GM21447 (cell line): ENCODE measurements at regions not wholly inside any gene's neighbourhood (a gene's known extent, or its start where the extent isn't known, plus 50 kb on each side); places are given as distances from the start of the nearest gene placed in this dataset.

ENCODE experiments used
- ATAC-seq: cut with Tn5 transposase; IDR thresholded peaks from one replicate; pipeline ENCODE4 v1.9.1; 2021; ENCODE audit not compliant: unreplicated experiment

DNA sequence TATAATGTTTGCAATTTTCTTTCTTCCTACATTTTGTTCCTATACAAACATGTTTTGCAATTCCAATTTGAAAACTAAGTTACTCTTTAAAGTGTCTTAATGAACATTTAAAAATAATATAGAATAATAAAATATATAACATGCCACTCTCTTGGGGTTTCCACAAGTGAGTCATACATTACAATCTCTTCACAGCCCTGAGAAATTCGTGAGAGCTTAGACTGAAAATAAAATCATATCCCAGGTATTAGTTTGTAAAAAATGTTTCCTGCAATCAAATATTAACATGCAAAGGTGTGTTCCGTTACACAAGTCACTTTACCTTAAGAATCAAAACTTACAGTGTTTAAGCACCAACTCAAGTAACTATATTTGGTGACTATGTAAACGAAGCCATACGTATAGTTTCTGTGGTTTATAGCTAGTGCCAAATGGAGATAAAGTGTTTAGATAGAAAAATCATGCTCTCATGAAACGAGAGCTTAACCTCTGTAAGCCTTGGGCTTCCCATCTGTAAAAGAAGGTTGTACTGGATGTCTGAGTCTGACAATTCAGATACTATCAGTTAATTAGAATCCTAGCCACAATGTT is 253.6 kb upstream of the ANO3 start:
- peak; percentile 77 for ATAC-seq

DNA sequence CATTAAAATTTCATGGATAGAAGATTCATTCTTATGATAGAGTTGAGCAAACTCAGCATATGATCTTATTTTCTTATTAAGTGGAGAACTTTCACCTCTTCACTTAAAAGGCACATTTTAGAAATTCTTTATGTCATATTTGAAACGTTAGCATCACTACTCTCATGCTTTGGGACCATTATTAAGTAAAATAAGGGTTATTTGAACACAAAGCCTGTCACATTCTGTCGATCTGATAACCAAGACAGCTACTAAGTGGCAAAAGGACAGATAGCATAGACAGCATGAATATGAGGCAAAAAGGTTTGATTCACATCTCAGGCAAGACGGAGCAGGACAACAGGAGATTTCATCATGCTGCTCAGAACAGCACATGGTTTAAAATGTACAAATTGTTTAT is 247.6 kb upstream of the ANO3 start:
- ATAC-seq: no peak

DNA sequence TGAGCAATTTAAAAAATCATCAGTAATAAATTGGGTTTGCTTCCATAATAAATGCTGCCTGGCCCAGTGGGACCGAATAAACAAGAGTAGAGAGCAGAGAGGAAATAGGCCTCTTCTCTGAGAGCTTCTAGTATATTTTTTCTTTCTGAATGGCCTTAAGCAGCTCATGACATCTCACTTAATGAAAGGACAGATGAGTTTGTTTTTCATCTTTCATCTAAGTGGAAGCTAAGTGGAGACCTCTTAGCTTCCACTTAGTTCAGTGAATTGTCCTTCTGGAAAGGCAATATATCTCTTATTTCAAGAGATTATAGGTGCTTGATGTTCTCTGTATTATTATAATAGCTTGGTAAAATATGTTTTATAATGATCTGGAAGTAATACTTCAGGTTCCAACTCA is 245.9 kb upstream of the ANO3 start:
- no peak for ATAC-seq

DNA sequence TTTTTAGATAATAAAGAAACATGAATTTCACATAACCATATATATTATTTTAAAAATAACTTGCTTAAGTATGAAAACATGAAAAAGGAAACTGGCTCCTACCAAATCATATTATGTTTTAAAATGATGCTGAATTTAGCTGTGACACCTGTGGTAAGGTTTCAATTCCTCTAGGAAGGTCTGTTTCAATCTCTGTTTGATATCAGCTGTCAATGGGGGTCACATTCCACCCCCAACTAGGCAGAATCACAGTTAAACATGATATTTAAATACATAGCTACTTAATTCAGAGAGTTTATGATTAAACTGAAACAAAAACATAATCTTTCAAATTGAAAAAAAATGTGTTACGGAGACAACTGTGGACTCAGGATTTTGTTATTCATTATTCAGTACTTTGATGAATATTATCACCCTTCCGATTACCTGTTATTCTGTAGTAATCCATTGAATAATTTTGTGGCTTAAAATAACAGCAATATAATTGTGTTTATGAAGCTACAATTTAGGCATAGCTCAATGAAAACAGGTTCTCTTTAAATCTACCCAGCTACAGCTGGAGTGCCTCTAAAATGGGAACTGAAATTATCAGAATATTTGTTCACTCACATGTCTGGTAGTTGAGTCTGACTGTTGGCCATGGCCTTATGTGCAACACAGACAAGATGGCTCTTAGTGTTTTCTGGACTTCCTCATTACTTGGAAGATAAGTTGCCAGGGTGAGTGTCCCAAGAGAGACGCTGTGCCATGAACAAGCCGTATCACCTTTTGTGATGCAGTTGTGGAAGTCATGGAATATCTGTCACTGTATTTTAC is 244.6 kb upstream of the ANO3 start:
- peak; percentile 98 for ATAC-seq

DNA sequence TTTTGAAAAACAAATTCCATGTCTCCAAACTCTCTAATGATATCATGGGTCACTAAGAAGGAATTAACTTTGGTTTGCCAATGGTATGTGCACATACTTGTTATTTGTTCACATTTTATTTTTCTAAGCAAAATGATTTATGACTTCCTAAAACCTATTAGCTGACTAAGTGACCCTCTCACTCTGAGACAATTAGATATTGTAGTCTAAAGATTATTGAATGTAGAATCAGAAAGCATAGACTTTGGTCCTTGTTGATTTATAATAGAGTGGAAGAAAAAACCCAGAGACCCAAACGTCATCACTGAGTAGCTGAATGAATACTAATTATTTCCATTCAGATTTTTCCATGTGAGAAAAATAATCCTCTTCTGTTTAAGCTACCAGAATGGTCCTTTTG is 243.5 kb upstream of the ANO3 start:
- no peak for ATAC-seq

- no peak for ATAC-seq
Measured at GRCh38 chr11:26090651-26091050, 241.3 kb upstream of the ANO3 start.

GRCh38 chr11:26093206-26093605 is 238.7 kb upstream of the ANO3 start:
- ATAC-seq: no peak

- ATAC-seq: no peak
Measured at GRCh38 chr11:26095340-26095739, 236.6 kb upstream of the ANO3 start.

DNA sequence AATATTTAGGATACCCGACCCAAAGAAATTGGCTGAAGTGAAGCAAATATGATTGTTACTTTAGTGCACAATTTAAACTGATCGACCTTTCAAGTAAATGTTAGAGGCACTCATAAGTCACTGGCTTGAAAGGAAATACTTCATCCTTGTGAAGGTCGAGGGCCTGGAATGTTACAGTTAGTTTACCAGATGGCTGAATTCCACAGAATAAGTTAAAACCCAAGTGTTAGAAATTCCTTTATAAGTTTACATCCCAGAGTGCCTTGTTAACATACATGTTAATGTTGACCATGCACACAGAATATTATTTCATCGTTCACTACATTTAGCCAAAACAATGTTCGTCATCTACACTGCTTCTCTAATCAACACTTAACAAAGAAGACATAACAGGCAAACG is 235.5 kb upstream of the ANO3 start:
- no peak for ATAC-seq

DNA sequence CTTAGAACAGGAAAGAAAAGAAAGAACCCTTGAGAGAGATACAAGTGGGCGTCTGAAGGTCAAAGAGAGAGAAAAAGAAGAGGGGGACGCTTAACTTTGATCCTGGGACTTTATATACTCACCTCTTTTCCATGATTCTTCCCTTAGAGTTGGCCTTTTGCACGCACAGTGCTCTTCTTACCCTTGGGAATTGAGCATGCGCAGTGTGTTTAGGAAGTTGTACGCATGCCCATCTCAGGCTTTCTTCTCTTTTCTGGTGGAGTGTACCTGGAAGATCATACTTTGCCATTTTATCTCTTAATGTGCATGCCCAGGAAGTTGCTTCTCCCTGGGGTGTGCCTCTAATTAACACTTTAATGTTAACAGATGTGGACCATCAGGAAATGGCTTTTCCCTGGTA is 229.6 kb upstream of the ANO3 start:
- ATAC-seq: no peak

- no peak for ATAC-seq
Measured at GRCh38 chr11:26105762-26106423, 226.0 kb upstream of the ANO3 start.

DNA sequence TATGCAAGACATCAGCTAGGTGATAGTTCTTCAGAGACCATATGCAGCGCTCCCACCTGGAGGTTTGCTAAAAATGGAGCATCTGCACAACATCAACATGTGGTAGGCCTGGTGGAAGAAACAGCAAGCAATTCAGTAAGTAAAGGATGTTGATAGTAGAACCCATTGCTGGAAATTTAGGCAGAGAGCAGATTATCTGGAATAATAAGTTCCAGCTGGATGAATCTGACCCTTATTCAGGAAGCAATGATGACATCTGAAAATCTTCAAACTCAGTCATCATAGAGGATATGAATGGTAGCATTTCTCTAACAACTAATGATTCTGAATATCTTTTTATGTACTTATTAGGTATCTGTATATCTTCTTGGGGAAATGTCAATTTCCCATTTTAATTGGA is 225.2 kb upstream of the ANO3 start:
- no peak for ATAC-seq

GRCh38 chr11:26109658-26110368 is 222.1 kb upstream of the ANO3 start:
- no peak for ATAC-seq

- ATAC-seq: no peak
Measured at GRCh38 chr11:26112264-26112663, 219.7 kb upstream of the ANO3 start.

GRCh38 chr11:26121466-26121865 is 210.5 kb upstream of the ANO3 start:
- no peak for ATAC-seq

- no peak for ATAC-seq
Measured at GRCh38 chr11:26126741-26127140, 205.2 kb upstream of the ANO3 start.

- no peak for ATAC-seq
Measured at GRCh38 chr11:26127336-26127735, 204.6 kb upstream of the ANO3 start.

- ATAC-seq: no peak
Measured at GRCh38 chr11:26131406-26131805, 200.5 kb upstream of the ANO3 start.

GRCh38 chr11:26134053-26134452 is 197.9 kb upstream of the ANO3 start:
- no peak for ATAC-seq

DNA sequence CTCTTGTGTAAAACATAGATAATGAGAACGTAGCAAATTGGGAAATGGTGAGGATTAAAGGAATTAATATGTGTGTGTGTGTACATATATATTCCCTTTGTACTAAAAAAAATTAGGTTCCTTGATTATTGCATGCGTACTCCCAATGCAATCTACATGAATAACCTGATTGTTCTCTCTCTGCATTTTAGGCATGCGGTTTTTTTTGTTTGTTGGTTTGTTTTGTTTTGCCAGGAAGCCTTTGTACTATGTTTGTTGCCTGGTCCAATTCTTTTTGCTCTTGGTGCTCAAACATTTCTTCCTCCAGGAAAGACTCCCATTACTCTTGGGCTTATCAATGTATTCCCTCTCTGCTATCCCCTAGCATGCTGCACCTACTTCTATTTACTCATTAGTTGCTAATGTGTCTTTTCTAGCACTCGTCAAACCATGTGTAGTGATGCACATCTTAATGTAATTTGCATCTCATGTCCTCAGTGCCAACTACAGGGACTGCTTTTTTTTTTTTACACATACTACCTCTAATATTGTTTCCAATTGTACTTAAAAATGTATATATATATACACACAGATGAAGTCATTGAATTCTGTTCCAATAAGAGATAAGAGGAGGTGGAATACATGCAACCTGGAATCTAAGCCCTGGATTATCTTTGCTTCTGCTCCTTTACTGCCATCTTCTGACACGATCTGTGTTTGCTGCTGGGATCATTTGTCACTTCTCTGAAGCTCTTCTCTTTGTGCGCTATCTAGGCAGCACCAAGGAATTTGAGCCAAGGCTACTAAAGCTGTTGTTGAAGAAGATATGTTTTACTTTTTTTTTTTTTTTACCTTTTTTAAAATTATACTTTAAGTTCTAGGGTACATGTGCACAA is 197.2 kb upstream of the ANO3 start:
- peak; percentile 56 for ATAC-seq

GRCh38 chr11:26137651-26138050 is 194.3 kb upstream of the ANO3 start:
- ATAC-seq: no peak
